Renal cortex interstitium (tissue), 11 donors: ENCODE measurements at regions not wholly inside any gene's neighbourhood (a gene's known extent, or its start where the extent isn't known, plus 50 kb on each side); places are given as distances from the start of the nearest gene placed in this dataset.

Source experiments
- DNase-seq, 11 donors: peaks; one replicate each; pipeline ENCODE4 v3.0.0-alpha.2; 2013; ENCODE audit warnings: low read depth in 9 of 11, low spot score in 4 of 11; ENCODE audit errors: extremely low read depth in 1 of 11

GRCh38 chr11:33567004-33567403 is 133.6 kb downstream of the C11orf91 start:
- DNase-seq = no peak

- DNase-seq = no peak
These were observed 135.7 kb downstream of the C11orf91 start for GRCh38 chr11:33564856-33565453.

- DNase-seq = no peak
These were observed 139.9 kb downstream of the C11orf91 start for GRCh38 chr11:33560729-33561128.

- DNase-seq = no peak
These were observed 141.1 kb downstream of the C11orf91 start for GRCh38 chr11:33559567-33559966.

GRCh38 chr11:33558097-33558496 is 142.5 kb downstream of the C11orf91 start:
- DNase-seq = no peak

GRCh38 chr11:33557201-33557600 is 143.4 kb downstream of the C11orf91 start:
- no peak for DNase-seq

GRCh38 chr11:33554219-33554618 is 146.4 kb downstream of the C11orf91 start:
- no peak for DNase-seq

- DNase-seq = no peak
These were observed 147.1 kb downstream of the C11orf91 start for GRCh38 chr11:33553486-33553885.

- DNase-seq = no peak
These were observed 147.9 kb downstream of the C11orf91 start for GRCh38 chr11:33552756-33553155.

- no peak for DNase-seq
These were observed 149.6 kb downstream of the C11orf91 start for GRCh38 chr11:33551051-33551450.

GRCh38 chr11:33549483-33549882 is 151.1 kb downstream of the C11orf91 start:
- no peak for DNase-seq

- no peak for DNase-seq
These were observed 154.7 kb downstream of the C11orf91 start for GRCh38 chr11:33545931-33546330.

- no peak for DNase-seq
These were observed 155.8 kb downstream of the C11orf91 start for GRCh38 chr11:33544593-33545373.

GRCh38 chr11:33543823-33544222 is 156.8 kb downstream of the C11orf91 start:
- no peak for DNase-seq

GRCh38 chr11:33542921-33543320 is 157.7 kb downstream of the C11orf91 start:
- peak; percentile 2 to 22 (median 16) for DNase-seq

GRCh38 chr11:33540946-33541915 is 159.4 kb downstream of the C11orf91 start:
- no peak for DNase-seq

GRCh38 chr11:33540427-33540826 is 160.2 kb downstream of the C11orf91 start:
- no peak for DNase-seq

- no peak for DNase-seq
These were observed 160.9 kb downstream of the C11orf91 start for GRCh38 chr11:33539751-33540150.

- no peak for DNase-seq
These were observed 161.9 kb downstream of the C11orf91 start for GRCh38 chr11:33538726-33539125.

- DNase-seq = no peak
These were observed 164.4 kb downstream of the C11orf91 start for GRCh38 chr11:33536178-33536577.
